ENCODE measurements at regions not wholly inside any gene's neighbourhood (a gene's known extent, or its start where the extent isn't known, plus 50 kb on each side); places are given as distances from the start of the nearest gene placed in this dataset.
A peak's percentile ranks its signal among the peaks of the same experiment; 100 is the strongest.

- intact Hi-C loops (cut with DNase I), result no loop called here
- no peak for ATAC-seq
- no peaks in the 10 kb centered on the region for H3K4me1 ChIP-seq (ENCODE audit: control insufficient read depth, insufficient read depth, low read length)
- H3K27me3 ChIP-seq (ENCODE audit: control insufficient read depth, insufficient read depth), result no peaks in the 10 kb centered on the region
- DNase-seq, result no peak
- 47% methylated on average over 2 of the region's 2 CpGs for WGBS
- H3K27ac ChIP-seq (ENCODE audit: low read length), result no peak overlapping the region
- H3K9me3 ChIP-seq (ENCODE audit: control insufficient read depth, low read length), result no peaks in the 10 kb centered on the region
- no peak overlapping the region for H3K4me3 ChIP-seq (ENCODE audit: low read length)
These were observed 151.6 kb downstream of the SLIT2 start for GRCh38 chr4:20403290-20403689.

DNA sequence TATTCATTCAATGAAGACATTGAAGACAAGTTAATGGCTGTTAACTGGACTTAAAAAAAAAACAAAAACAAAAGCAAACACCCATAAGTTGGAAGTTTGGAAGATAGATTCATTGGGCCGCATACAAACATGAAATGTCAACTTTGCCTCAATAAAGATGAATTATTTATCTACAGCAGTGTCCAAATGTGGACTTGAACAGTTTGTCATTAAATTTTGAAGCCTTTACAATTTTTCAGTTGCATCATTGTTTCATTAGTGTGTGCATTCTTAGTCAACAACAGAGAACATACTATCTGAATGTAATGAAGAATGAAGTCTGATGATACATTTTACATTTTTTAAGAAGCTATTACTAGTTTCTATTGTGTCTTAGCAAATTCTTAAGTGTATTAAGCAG, 152.1 kb downstream of the SLIT2 start:
- no peaks in the 10 kb centered on the region for H3K9me3 ChIP-seq (ENCODE audit: control insufficient read depth, low read length)
- no peak overlapping the region for H3K27ac ChIP-seq (ENCODE audit: low read length)
- H3K4me1 ChIP-seq (ENCODE audit: control insufficient read depth, insufficient read depth, low read length), result no peaks in the 10 kb centered on the region
- H3K4me3 ChIP-seq (ENCODE audit: low read length), result no peak overlapping the region
- 93% methylated on average over 1 of the region's 1 CpG for WGBS
- no peak for DNase-seq
- intact Hi-C loops (cut with DNase I), result no loop called here
- no peak for ATAC-seq
- no peaks in the 10 kb centered on the region for H3K27me3 ChIP-seq (ENCODE audit: control insufficient read depth, insufficient read depth)

- H3K9me3 ChIP-seq (ENCODE audit: control insufficient read depth, low read length), result no peaks in the 10 kb centered on the region
- no peak overlapping the region for H3K27ac ChIP-seq (ENCODE audit: low read length)
- intact Hi-C loops (cut with DNase I), result no loop called here
- no peak overlapping the region for H3K4me3 ChIP-seq (ENCODE audit: low read length)
- WGBS, result 72% methylated on average over 3 of the region's 3 CpGs
- ATAC-seq, result peak; percentile 68 to 80
- no peaks in the 10 kb centered on the region for H3K4me1 ChIP-seq (ENCODE audit: control insufficient read depth, insufficient read depth, low read length)
- no peak for DNase-seq
- H3K27me3 ChIP-seq (ENCODE audit: control insufficient read depth, insufficient read depth), result no peaks in the 10 kb centered on the region
These were observed 156.9 kb downstream of the SLIT2 start for GRCh38 chr4:20408611-20409010.

DNA sequence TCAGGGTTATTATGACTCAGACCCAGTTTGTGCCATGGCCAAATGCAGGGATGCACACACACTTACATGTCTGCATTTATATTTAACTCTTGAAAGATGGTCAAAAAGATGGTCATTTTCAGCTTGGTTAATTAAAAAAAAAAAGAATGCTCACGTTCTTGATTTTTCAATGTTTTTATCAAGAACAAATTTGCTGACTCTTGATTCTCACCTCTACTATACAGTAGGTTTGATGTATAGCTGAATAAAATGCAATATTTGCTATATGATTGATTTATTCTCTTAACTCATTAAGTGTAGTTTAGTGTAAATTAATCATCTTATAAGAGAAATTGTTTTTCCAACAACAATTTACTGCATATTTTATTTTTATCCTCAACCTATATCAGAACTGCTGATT, 160.4 kb downstream of the SLIT2 start:
- Histone ChIP-seq H3K27me3 (ENCODE audit: control insufficient read depth, insufficient read depth) (no peaks in the 10 kb centered on the region), H3K4me1 (ENCODE audit: control insufficient read depth, insufficient read depth, low read length) (no peaks in the 10 kb centered on the region), H3K9me3 (ENCODE audit: control insufficient read depth, low read length) (no peaks in the 10 kb centered on the region), H3K4me3 (ENCODE audit: low read length) (no peak overlapping the region), H3K27ac (ENCODE audit: low read length) (no peak overlapping the region)
- intact Hi-C loops (cut with DNase I), result no loop called here
- DNase-seq (no peak), ATAC-seq (no peak)
- WGBS, result 76% methylated on average over 1 of the region's 1 CpG

DNA sequence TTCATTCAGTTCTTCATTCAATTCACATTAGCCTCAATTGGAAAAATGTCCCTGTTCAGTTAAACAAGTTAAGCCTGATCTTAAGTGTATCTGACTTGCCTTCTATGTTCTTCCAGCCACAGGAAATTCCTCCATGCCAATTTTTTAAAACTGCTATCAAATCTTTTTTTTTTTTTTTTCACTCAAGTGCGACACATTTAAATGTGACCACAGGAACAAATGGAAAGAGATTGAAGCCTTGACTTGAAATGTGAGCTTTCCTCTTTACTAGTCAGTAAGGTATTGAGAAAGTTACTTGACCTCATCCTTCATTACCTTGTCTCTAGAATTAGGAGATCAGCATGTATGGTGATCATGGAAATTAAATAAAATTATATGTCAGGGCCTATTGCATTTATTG, 165.1 kb downstream of the SLIT2 start:
- Histone ChIP-seq H3K27ac (ENCODE audit: low read length) (no peak overlapping the region), H3K9me3 (ENCODE audit: control insufficient read depth, low read length) (no peaks in the 10 kb centered on the region), H3K4me1 (ENCODE audit: control insufficient read depth, insufficient read depth, low read length) (no peaks in the 10 kb centered on the region), H3K27me3 (ENCODE audit: control insufficient read depth, insufficient read depth) (no peaks in the 10 kb centered on the region), H3K4me3 (ENCODE audit: low read length) (no peak overlapping the region)
- 81% methylated on average over 1 of the region's 1 CpG for WGBS
- ATAC-seq (no peak), DNase-seq (no peak)
- intact Hi-C loops (cut with DNase I), result loop anchor here in 1 of 4 donors (5.0 kb wide), 1 partner anchor 266 kb away; no protein-coding TSS in a partner anchor

GRCh38 chr4:20418861-20419451, 167.3 kb downstream of the SLIT2 start:
- H3K4me3 ChIP-seq (ENCODE audit: low read length), result peak overlapping the region; percentile 6
- H3K27ac ChIP-seq (ENCODE audit: low read length), result no peak overlapping the region
- no peaks in the 10 kb centered on the region for H3K9me3 ChIP-seq (ENCODE audit: control insufficient read depth, low read length)
- H3K4me1 ChIP-seq (ENCODE audit: control insufficient read depth, insufficient read depth, low read length), result no peaks in the 10 kb centered on the region
- no peaks in the 10 kb centered on the region for H3K27me3 ChIP-seq (ENCODE audit: control insufficient read depth, insufficient read depth)
- 28% methylated on average over 4 of the region's 4 CpGs for WGBS
- intact Hi-C loops (cut with DNase I), result loop anchor here in 1 of 4 donors (5.0 kb wide), 1 partner anchor 263 kb away; no protein-coding TSS in a partner anchor
- ATAC-seq, result peak; percentile 60 to 67
- DNase-seq, result no peak

GRCh38 chr4:20420916-20421602, 169.4 kb downstream of the SLIT2 start:
- ATAC-seq (no peak), DNase-seq (no peak)
- Histone ChIP-seq H3K9me3 (ENCODE audit: control insufficient read depth, low read length) (no peaks in the 10 kb centered on the region), H3K27ac (ENCODE audit: low read length) (no peak overlapping the region), H3K27me3 (ENCODE audit: control insufficient read depth, insufficient read depth) (no peaks in the 10 kb centered on the region), H3K4me3 (ENCODE audit: low read length) (no peak overlapping the region), H3K4me1 (ENCODE audit: control insufficient read depth, insufficient read depth, low read length) (no peaks in the 10 kb centered on the region)
- intact Hi-C loops (cut with DNase I), result loop anchor here (5.0 to 10.0 kb wide), 4 partner anchors 121 to 266 kb away; no protein-coding TSS in a partner anchor
- WGBS, result 74% methylated on average over 3 of the region's 3 CpGs

- 72% methylated on average over 3 of the region's 3 CpGs for WGBS
- no peaks in the 10 kb centered on the region for H3K4me1 ChIP-seq (ENCODE audit: control insufficient read depth, insufficient read depth, low read length)
These were observed 169.9 kb downstream of the SLIT2 start for GRCh38 chr4:20421603-20421985.

GRCh38 chr4:20422398-20422797, 170.7 kb downstream of the SLIT2 start:
- intact Hi-C loops (cut with DNase I), result loop anchor here (2.0 to 10.0 kb wide), 5 partner anchors 120 to 265 kb away; no protein-coding TSS in a partner anchor
- DNase-seq (peak in 2 of 3 donors; percentile 20 to 43), ATAC-seq (peak; percentile 85 to 86)
- Histone ChIP-seq H3K27me3 (ENCODE audit: control insufficient read depth, insufficient read depth) (no peaks in the 10 kb centered on the region), H3K4me3 (ENCODE audit: low read length) (no peak overlapping the region), H3K27ac (ENCODE audit: low read length) (no peak overlapping the region), H3K9me3 (ENCODE audit: control insufficient read depth, low read length) (no peaks in the 10 kb centered on the region), H3K4me1 (ENCODE audit: control insufficient read depth, insufficient read depth, low read length) (no peaks in the 10 kb centered on the region)
- 28% methylated on average over 2 of the region's 2 CpGs for WGBS

More at GRCh38 chr4:20421603-20421985, 169.9 kb downstream of the SLIT2 start:
- H3K4me3 ChIP-seq (ENCODE audit: low read length), result no peak overlapping the region
- intact Hi-C loops (cut with DNase I), result loop anchor here (5.0 to 10.0 kb wide), 4 partner anchors 121 to 266 kb away; no protein-coding TSS in a partner anchor
- no peak for DNase-seq
- H3K9me3 ChIP-seq (ENCODE audit: control insufficient read depth, low read length), result no peaks in the 10 kb centered on the region
- no peak for ATAC-seq
- H3K27me3 ChIP-seq (ENCODE audit: control insufficient read depth, insufficient read depth), result no peaks in the 10 kb centered on the region
- H3K27ac ChIP-seq (ENCODE audit: low read length), result no peak overlapping the region

- no peaks in the 10 kb centered on the region for H3K9me3 ChIP-seq (ENCODE audit: control insufficient read depth, low read length)
- no peak overlapping the region for H3K4me3 ChIP-seq (ENCODE audit: low read length)
- H3K27ac ChIP-seq (ENCODE audit: low read length), result no peak overlapping the region
- WGBS, result 93% methylated on average over 3 of the region's 3 CpGs
- intact Hi-C loops (cut with DNase I), result loop anchor here (2.0 to 10.0 kb wide), 5 partner anchors 119 to 264 kb away; no protein-coding TSS in a partner anchor
- ATAC-seq (no peak), DNase-seq (no peak)
- H3K27me3 ChIP-seq (ENCODE audit: control insufficient read depth, insufficient read depth), result no peaks in the 10 kb centered on the region
- H3K4me1 ChIP-seq (ENCODE audit: control insufficient read depth, insufficient read depth, low read length), result no peaks in the 10 kb centered on the region
These were observed 171.7 kb downstream of the SLIT2 start for GRCh38 chr4:20423420-20423819.

- Histone ChIP-seq H3K27me3 (ENCODE audit: control insufficient read depth, insufficient read depth) (no peaks in the 10 kb centered on the region), H3K27ac (ENCODE audit: low read length) (no peak overlapping the region), H3K9me3 (ENCODE audit: control insufficient read depth, low read length) (no peaks in the 10 kb centered on the region), H3K4me3 (ENCODE audit: low read length) (no peak overlapping the region), H3K4me1 (ENCODE audit: control insufficient read depth, insufficient read depth, low read length) (no peaks in the 10 kb centered on the region)
- ATAC-seq, result no peak
- intact Hi-C loops (cut with DNase I), result loop anchor here in 3 of 4 donors (10.0 kb wide), 2 partner anchors 119 to 259 kb away; no protein-coding TSS in a partner anchor
- no peak for DNase-seq
- 89% methylated on average over 1 of the region's 1 CpG for WGBS
These were observed 174.3 kb downstream of the SLIT2 start for GRCh38 chr4:20426028-20426427.
